ENCODE measurements at regions not wholly inside any gene's neighbourhood (a gene's known extent, or its start where the extent isn't known, plus 50 kb on each side); places are given as distances from the start of the nearest gene placed in this dataset.

GRCh38 chr4:12409507-12410190 lies 981.0 kb upstream of the HS3ST1 start:
- H2AFZ ChIP-seq (ENCODE audit: insufficient read depth, low read depth, low read length, poor library complexity, severe bottlenecking): no peak overlapping the region
- no peaks in the 10 kb centered on the region for H4K20me1 ChIP-seq (ENCODE audit: insufficient read depth, low read length)
- H3K4me2 ChIP-seq (replicated peaks; ENCODE audit: extremely low read depth, low read length, poor library complexity, severe bottlenecking): no peak overlapping the region
- no peaks in the 10 kb centered on the region for H3K36me3 ChIP-seq (replicated peaks in 1 of 2; ENCODE audit: control insufficient read depth in 1 of 2, insufficient read depth in 2 of 2, low read length in 2 of 2)
- Mint-ChIP-seq H3K9me3 (peaks cover 0 to 8% (median 4%) of the 10 kb centered on the region in 7 donors), H3K27ac (no peak overlapping the region), H3K4me3 (no peak overlapping the region), H3K27me3 (ENCODE audit: low read depth in 3 of 3) (no peaks in the 10 kb centered on the region), H3K36me3 (no peaks in the 10 kb centered on the region), H3K4me1 (no peaks in the 10 kb centered on the region)
- no peaks in the 10 kb centered on the region for H3K79me2 ChIP-seq (ENCODE audit: insufficient read depth, low read length)
- TF ChIP-seq CTCF (IDR thresholded peaks at IDR 0.05): no peak
- intact Hi-C loops (cut with micrococcal nuclease): no loop called here
- no peak overlapping the region for H3K27ac ChIP-seq (ENCODE audit: low read depth in 1 of 2, low read length in 2 of 2)
- no peak for DNase-seq
- 80% methylated on average over 1 of the region's 4 CpGs for WGBS (ENCODE audit: insufficient coverage)
- H3K27me3 ChIP-seq (ENCODE audit: control insufficient read depth in 2 of 2, insufficient read depth in 2 of 2, low read length in 2 of 2): no peaks in the 10 kb centered on the region
- no peak overlapping the region for H3K9ac ChIP-seq (ENCODE audit: insufficient read depth, low read length, poor library complexity, severe bottlenecking)
- peaks cover 0 to 2% of the 10 kb centered on the region in 2 donors for H3K9me3 ChIP-seq (replicated peaks in 1 of 2; ENCODE audit: control insufficient read depth in 1 of 2, insufficient read depth in 1 of 2, low read length in 2 of 2)
- no peak overlapping the region for H3K4me3 ChIP-seq (replicated peaks in 1 of 3; ENCODE audit: low read depth in 2 of 3, low read length in 3 of 3)
- no peaks in the 10 kb centered on the region for H3K4me1 ChIP-seq (ENCODE audit: control insufficient read depth in 1 of 2, insufficient read depth in 2 of 2, low read length in 2 of 2)

- H3K79me2 ChIP-seq (ENCODE audit: insufficient read depth, low read length): no peaks in the 10 kb centered on the region
- H4K20me1 ChIP-seq (ENCODE audit: insufficient read depth, low read length): no peaks in the 10 kb centered on the region
- H3K9me3 ChIP-seq (replicated peaks in 1 of 2; ENCODE audit: control insufficient read depth in 1 of 2, insufficient read depth in 1 of 2, low read length in 2 of 2): peaks cover 0 to 2% of the 10 kb centered on the region in 2 donors
- intact Hi-C loops (cut with micrococcal nuclease): no loop called here
- no peak overlapping the region for H3K9ac ChIP-seq (ENCODE audit: insufficient read depth, low read length, poor library complexity, severe bottlenecking)
- H3K27me3 ChIP-seq (ENCODE audit: control insufficient read depth in 2 of 2, insufficient read depth in 2 of 2, low read length in 2 of 2): no peaks in the 10 kb centered on the region
- Mint-ChIP-seq H3K27me3 (ENCODE audit: low read depth in 3 of 3) (no peaks in the 10 kb centered on the region), H3K27ac (no peak overlapping the region), H3K9me3 (peaks cover under 1 to 8% (median 5%) of the 10 kb centered on the region in 7 donors), H3K4me3 (no peak overlapping the region), H3K36me3 (no peaks in the 10 kb centered on the region), H3K4me1 (no peaks in the 10 kb centered on the region)
- H3K4me2 ChIP-seq (replicated peaks; ENCODE audit: extremely low read depth, low read length, poor library complexity, severe bottlenecking): no peak overlapping the region
- no CpG with 5 or more reads among the region's 1 CpG for WGBS (ENCODE audit: insufficient coverage)
- H2AFZ ChIP-seq (ENCODE audit: insufficient read depth, low read depth, low read length, poor library complexity, severe bottlenecking): no peak overlapping the region
- no peak overlapping the region for H3K27ac ChIP-seq (ENCODE audit: low read depth in 1 of 2, low read length in 2 of 2)
- H3K4me3 ChIP-seq (replicated peaks in 1 of 3; ENCODE audit: low read depth in 2 of 3, low read length in 3 of 3): no peak overlapping the region
- TF ChIP-seq CTCF (IDR thresholded peaks at IDR 0.05): no peak
- DNase-seq: no peak
- H3K36me3 ChIP-seq (replicated peaks in 1 of 2; ENCODE audit: control insufficient read depth in 1 of 2, insufficient read depth in 2 of 2, low read length in 2 of 2): no peaks in the 10 kb centered on the region
- H3K4me1 ChIP-seq (ENCODE audit: control insufficient read depth in 1 of 2, insufficient read depth in 2 of 2, low read length in 2 of 2): no peaks in the 10 kb centered on the region
Measured at GRCh38 chr4:12408364-12408763, 979.7 kb upstream of the HS3ST1 start.
